GM20431 (cell line): ENCODE measurements at regions not wholly inside any gene's neighbourhood (a gene's known extent, or its start where the extent isn't known, plus 50 kb on each side); places are given as distances from the start of the nearest gene placed in this dataset.
"Not testable (repeated sequence)": the region's sequence is repeated elsewhere in the genome, so short reads cannot be mapped to it uniquely, and the experiment has no call there.

Source experiments
- in situ Hi-C: fragments of 300-500 bp; cut with MseI, MboI; formaldehyde crosslinking; loops from one replicate; pipeline ENCODE4 v1.15.0; 2020; ENCODE audit warnings: low sequenced_read_pairs; ENCODE audit not compliant: unreplicated experiment

DNA sequence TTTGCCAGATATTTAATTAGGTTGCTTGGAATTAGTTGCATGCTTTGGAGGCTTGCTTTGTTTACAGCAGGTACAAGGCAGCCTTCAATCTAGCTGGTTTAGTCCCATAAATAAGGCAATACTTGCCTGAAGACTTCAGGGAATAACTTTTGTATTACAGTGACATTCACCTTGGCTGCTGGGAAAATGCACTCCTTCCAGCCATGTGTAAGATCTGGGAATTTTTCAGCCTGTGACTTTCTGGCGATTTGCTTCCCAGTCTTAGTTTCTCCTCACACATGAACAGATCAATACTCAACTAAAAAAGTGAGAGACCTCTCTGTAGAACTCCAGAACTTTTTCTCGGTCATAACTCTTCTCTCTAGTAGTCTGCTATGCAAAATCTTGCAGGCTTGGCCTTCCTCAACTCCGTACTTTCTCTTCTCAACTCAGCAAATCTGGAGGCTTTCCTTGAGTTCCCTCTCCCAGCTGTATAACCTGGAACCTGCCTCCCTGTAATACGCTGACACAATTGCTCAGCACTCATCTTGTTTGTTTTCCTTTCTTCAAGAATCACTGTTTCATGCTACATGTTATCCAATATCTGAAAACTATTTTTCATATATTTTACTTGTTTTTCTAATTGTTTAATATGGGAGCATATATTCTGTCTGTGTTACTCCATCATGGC lies 173.0 kb downstream of the MSX2 start:
- in situ Hi-C loops: no loop called here

DNA sequence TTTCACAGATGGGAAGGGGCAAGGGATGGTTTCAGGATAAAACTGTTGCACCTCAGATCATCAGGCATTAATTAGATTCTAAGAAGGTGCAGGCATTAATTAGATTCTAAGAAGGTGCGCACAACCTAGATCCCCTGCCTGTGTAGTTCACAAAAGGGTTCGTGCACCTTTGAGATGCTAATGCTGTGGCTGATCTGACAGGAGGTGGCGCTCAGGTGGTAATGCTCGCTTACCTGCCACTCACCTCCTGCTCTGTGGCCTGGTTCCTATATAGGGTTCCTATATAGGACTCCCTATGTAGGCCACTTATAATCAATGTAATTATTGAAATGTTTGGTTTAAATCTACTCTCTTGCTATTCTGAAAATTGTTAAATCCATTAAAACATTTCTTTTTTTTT lies 171.0 kb downstream of the MSX2 start:
- in situ Hi-C loops: no loop called here

DNA sequence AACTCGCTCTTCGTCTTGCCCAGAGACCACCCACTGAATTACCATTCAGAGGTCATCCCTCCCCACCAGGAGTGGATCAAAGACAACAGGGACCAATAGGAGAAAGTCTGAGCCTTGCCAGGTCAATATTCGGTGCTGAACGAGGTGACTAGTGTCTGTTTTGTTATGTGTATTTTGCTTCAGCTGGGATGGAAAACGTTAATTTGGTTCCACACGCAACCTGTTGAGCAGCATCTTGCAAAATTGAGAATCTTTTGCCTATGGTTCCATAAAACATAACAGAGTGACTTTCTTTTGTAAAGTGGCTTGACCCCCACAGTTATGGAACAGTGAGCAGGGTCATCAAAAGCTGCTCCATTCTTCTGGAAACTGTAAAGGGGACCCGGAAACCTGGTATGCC lies 168.4 kb downstream of the MSX2 start:
- in situ Hi-C loops: no loop called here

- in situ Hi-C loops: not testable (repeated sequence)
Observed at GRCh38 chr5:174880412-174881200, 156.2 kb downstream of the MSX2 start.

DNA sequence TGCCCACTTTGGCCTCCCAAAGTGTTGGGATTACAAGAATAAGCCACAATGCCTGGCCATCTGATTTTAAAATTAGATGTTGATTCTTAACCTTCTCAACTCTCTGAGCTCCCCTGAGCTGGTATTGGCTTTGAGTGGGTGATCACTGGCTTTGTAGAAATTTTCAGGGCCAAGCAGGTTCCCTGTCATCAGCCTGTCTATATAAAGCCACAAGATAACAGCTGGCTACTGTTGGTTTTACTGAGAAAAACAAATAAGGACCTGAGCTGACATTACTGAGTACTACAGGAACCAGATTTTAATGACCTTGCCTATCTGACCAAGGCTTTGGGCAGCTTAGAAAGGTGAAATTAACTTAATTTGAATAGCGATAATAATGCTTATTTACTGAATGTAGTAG lies 153.6 kb downstream of the MSX2 start:
- in situ Hi-C loops: no loop called here

- in situ Hi-C loops: no loop called here
Observed at GRCh38 chr5:174872271-174872670, 147.9 kb downstream of the MSX2 start.

DNA sequence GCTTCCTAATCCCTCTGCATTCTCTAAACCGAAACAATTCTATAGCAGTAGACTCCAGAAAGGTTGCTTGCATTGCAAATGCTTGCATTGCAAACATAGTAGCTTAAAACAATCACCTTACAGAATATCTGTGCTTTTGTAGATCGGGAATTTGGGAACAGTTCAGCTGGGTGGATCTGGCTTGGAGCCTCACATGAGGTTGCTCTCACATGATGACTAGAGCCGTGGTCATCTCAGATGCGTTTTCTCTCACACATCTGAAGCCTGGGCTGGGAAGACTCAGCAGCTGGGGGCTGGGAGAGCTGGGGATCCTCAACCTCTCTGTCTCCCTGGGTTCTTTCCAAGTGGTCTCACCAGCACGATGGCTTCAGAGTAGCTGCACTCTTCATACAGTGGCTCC lies 127.8 kb downstream of the MSX2 start:
- in situ Hi-C loops: no loop called here

DNA sequence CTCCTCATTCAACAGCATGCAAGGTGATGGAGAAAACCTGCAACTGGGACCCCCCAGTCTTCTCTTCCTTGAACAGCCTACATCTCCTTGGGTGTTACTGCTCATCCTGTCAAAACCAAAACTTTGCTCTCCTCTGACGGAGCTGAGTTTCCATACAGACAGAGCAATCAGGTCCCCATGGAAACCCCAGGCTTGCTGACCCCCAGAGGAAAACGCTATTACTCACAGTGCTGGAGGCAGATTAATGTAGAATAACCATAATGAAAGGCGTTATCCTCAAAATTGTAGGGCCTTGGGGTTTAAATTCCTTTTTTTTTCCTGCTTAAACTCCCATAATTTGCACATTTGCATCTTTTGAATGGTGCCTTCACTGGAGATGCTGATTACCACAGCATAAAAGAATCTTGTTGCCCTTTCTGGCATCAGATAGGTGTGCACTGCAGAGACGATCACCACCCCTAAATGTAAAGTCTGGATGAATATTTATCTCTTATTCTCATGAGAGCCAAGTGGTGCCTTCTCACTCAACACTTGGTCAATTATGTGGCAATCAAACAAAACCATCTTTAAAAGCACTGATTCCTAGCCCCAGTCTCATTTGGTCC lies 126.3 kb downstream of the MSX2 start:
- in situ Hi-C loops: no loop called here

DNA sequence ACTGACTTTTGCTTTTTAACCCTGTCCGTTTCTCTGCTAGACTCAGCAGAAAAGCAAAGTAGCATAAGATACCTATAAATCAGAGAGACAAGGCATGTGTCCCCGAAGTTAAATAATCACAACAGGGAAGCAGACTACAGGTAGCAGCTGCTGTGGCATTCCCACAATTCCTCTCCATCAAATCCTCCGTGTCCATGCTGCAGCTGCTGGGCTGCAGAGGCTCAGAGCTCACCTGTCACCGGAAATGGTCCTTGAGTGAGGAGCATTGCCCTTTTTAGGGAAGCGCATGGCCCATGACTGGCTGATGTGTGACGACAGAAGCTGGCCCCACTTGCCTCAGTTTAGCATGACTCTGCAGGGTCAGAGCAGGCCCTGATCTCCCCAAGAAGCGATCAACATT lies 125.0 kb downstream of the MSX2 start:
- in situ Hi-C loops: no loop called here

GRCh38 chr5:174844971-174845370 lies 120.6 kb downstream of the MSX2 start:
- in situ Hi-C loops: no loop called here

DNA sequence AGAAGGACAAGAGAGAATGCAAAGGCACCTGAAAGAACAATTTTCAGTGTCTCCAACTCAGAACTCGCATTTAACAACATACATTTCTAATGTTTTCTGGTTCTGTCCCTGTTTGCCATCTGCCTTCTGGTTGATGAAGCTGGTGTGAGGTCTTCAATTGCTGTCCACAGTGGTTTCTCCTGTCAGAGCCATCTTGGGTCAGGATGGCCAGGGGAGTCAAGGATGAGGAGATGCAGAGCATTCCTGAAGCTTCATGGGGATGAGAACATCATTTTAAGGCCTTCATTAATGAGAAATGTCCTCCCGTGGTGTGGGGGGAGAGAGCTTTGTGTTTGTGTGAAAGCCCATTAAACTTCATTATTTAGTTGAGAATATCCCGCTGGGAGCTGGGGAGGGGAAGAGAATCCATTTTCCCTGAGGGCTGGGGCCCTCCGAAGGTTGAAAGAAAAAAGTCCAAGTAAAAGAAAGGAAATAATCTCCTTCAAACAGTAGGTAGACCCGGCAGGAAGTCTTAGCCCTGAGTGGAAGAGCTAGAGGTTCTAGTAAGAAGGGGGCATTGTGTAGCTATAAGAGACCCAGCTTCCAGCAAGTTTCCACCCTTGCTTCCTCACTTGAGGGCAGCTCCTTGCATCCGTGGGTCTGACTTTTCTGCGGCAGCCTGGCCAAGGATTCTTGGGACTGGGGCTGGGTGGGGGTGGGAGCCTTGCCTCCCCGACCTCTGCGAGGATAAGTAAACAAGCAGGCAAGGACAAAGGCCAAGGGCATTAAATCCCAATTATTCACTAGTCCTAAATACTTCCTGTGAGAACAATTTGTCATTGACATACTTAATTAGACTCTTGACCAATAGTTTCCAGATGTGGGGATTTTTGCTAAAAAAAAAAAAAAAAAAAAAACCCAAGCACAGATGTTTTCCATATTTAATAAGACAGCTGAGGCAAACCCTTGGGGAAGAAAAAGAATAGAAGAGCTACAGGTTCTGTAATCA lies 119.2 kb downstream of the MSX2 start:
- in situ Hi-C loops: no loop called here

GRCh38 chr5:174840435-174840834 lies 116.1 kb downstream of the MSX2 start:
- in situ Hi-C loops: no loop called here

DNA sequence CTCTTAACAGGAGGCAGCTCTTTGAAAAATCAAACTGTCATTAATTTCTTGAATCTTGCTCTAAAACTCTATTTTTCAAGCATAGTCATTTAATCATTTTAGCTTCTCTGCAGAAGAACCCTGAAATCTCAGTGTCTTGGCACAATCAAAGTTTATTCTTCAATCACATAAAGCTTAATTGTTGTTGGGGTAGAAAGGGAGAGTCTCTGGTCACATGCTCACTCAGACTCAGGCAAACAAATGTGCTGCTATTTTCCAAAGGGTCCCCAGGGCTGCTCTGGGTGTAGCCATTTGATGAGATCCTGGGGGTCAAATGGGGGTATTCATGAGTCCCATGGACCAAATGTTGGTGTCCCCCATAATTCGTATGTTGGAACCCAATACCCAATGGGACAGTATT lies 114.8 kb downstream of the MSX2 start:
- in situ Hi-C loops: no loop called here

- in situ Hi-C loops: no loop called here
Observed at GRCh38 chr5:174837919-174838902, 113.8 kb downstream of the MSX2 start.

- in situ Hi-C loops: no loop called here
Observed at GRCh38 chr5:174834081-174834480, 109.7 kb downstream of the MSX2 start.

GRCh38 chr5:174832811-174833210 lies 108.4 kb downstream of the MSX2 start:
- in situ Hi-C loops: no loop called here

- in situ Hi-C loops: no loop called here
Observed at GRCh38 chr5:174832025-174832424, 107.6 kb downstream of the MSX2 start.

GRCh38 chr5:174831031-174831660 lies 106.8 kb downstream of the MSX2 start:
- in situ Hi-C loops: no loop called here

DNA sequence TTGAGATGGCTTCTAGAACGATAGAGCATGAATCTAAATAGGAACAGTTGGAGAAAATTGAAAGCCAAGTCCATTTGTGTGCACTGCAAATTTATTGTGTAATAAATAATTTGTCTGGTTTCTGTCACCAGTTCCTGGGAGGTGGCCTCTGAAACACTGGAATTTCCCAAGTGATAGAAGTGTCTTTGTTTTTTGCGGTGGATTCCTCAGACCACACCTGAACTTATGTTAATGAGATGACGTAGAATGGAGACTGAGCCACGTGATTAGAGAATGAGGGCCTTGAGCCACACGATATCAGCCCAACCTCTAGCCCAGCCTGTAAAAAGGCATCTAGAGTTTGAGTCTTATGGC lies 105.1 kb downstream of the MSX2 start:
- in situ Hi-C loops: no loop called here
